ENCODE measurements at regions not wholly inside any gene's neighbourhood (a gene's known extent, or its start where the extent isn't known, plus 50 kb on each side); places are given as distances from the start of the nearest gene placed in this dataset.

- POLR2A ChIA-PET, result no interaction called here
- CTCF ChIA-PET, result no interaction called here
- DNase-seq (ENCODE audit: extremely low spot score), result no peak
- TF ChIP-seq L3MBTL2 (conservative IDR thresholded peaks at IDR 0.05) (no peak), ARNT (IDR thresholded peaks at IDR 0.05) (no peak), LEF1 (IDR thresholded peaks at IDR 0.05; ENCODE audit: borderline replicate concordance) (no peak), ZNF384 (IDR thresholded peaks at IDR 0.05) (no peak), TARDBP (IDR thresholded peaks at IDR 0.05) (no peak), FOXA1 (IDR thresholded peaks at IDR 0.05) (no peak), NFRKB (IDR thresholded peaks at IDR 0.05) (no peak), HDGF (IDR thresholded peaks at IDR 0.05; ENCODE audit: borderline replicate concordance) (no peak), FOXK2 (IDR thresholded peaks at IDR 0.05) (no peak), FOXM1 (IDR thresholded peaks at IDR 0.05; ENCODE audit: borderline replicate concordance) (no peak), SP1 (IDR thresholded peaks at IDR 0.05) (no peak), ELF4 (IDR thresholded peaks at IDR 0.05) (no peak), BHLHE40 (IDR thresholded peaks at IDR 0.05; ENCODE audit: borderline replicate concordance) (no peak), CTBP1 (IDR thresholded peaks at IDR 0.05; ENCODE audit: borderline replicate concordance) (no peak), SUZ12 (IDR thresholded peaks at IDR 0.05) (no peak)
- TF ChIP-seq, protein P1, sequence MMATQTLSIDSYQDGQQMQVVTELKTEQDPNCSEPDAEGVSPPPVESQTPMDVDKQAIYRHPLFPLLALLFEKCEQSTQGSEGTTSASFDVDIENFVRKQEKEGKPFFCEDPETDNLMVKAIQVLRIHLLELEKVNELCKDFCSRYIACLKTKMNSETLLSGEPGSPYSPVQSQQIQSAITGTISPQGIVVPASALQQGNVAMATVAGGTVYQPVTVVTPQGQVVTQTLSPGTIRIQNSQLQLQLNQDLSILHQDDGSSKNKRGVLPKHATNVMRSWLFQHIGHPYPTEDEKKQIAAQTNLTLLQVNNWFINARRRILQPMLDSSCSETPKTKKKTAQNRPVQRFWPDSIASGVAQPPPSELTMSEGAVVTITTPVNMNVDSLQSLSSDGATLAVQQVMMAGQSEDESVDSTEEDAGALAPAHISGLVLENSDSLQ (IDR thresholded peaks at IDR 0.05), result no peak
These were observed 292.7 kb downstream of the BCL11A start for GRCh38 chr2:60260639-60261296.

- ChIA-PET CTCF (no interaction called here), POLR2A (no interaction called here)
- no peak for TF ChIP-seq L3MBTL2 (conservative IDR thresholded peaks at IDR 0.05)
- no peak for TF ChIP-seq ELF4 (IDR thresholded peaks at IDR 0.05)
- TF ChIP-seq TARDBP (IDR thresholded peaks at IDR 0.05), result no peak
- TF ChIP-seq CTBP1 (IDR thresholded peaks at IDR 0.05; ENCODE audit: borderline replicate concordance), result no peak
- TF ChIP-seq SP1 (IDR thresholded peaks at IDR 0.05), result no peak
- no peak for TF ChIP-seq ARNT (IDR thresholded peaks at IDR 0.05)
- TF ChIP-seq, protein P1 (IDR thresholded peaks at IDR 0.05), result no peak
- DNase-seq (ENCODE audit: extremely low spot score), result no peak
These were observed 293.7 kb downstream of the BCL11A start for GRCh38 chr2:60259781-60260180.

DNA sequence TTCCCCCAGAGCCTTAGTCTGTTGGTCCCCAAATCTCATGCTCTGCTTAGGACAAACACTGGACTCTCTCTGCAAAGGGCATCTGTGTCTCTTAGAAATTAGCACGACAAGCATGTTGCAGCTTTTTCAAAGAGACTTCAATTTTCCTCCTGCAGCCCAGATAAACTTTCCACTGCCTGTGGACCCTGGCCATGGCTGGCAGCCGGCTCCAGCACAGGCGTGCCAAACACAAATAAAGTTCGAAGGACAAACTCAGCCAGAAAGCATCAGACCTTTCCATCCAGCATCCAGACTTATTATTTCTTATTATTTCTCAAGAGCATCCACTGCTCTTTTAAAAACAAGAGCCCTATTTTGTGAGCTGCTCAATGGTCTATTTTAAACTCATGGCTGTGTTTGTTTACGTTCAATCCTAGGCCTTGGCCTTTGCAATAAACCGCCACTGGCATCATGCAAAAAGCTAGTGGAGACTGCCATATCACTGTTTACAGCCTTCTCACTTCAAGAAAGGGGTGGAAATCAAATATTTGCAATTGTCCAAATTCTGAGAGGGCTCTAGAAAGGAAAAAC lies 300.8 kb downstream of the BCL11A start:
- no peak for DNase-seq (ENCODE audit: extremely low spot score)
- TF ChIP-seq, protein P1 (IDR thresholded peaks at IDR 0.05), result no peak
- TF ChIP-seq HDGF (IDR thresholded peaks at IDR 0.05; ENCODE audit: borderline replicate concordance) (no peak), LEF1 (IDR thresholded peaks at IDR 0.05; ENCODE audit: borderline replicate concordance) (no peak), TARDBP (IDR thresholded peaks at IDR 0.05) (no peak), L3MBTL2 (conservative IDR thresholded peaks at IDR 0.05) (no peak), NFRKB (IDR thresholded peaks at IDR 0.05) (no peak), ARNT (IDR thresholded peaks at IDR 0.05) (no peak), FOXK2 (IDR thresholded peaks at IDR 0.05) (no peak), CTBP1 (IDR thresholded peaks at IDR 0.05; ENCODE audit: borderline replicate concordance) (no peak), FOXM1 (IDR thresholded peaks at IDR 0.05; ENCODE audit: borderline replicate concordance) (no peak), ELF4 (IDR thresholded peaks at IDR 0.05) (no peak), ZNF384 (IDR thresholded peaks at IDR 0.05) (no peak)
- ChIA-PET CTCF (no interaction called here), POLR2A (no interaction called here)

DNA sequence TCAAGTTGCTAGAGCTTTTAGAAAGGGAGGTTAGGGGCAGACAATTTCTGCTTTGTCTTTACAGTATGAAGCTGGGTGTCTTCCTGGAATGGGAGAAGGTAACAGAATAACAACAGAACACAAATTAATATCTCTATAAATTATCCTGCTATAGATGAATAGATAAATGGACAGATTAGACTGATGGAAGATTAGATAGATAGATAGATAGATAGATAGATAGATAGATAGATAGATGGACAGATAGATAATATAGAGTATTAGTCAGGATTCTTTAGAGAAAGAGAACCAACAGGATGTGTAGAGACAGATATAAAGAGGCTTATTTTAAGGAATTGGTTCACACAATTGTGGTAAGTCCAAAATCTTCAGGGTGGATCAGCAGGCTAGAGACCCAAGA lies 302.2 kb downstream of the BCL11A start:
- POLR2A ChIA-PET, result no interaction called here

DNA sequence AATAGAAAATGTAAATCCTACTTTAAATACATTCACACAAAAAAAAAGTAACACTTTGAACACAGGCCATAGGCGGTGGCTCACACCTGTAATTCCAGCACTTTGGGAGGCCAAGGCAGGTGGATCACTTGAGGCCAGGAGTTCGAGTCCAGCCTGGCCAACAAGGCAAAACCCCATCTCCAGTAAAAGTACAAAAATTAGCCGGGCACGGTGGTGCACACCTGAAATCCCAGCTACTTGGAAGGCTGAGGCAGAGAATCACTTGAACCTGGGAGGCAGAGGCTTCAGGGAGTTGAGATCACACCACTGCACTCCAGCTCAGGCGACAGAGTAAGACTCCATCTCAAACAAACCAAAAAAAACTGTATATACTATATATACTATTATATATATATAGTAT lies 303.6 kb downstream of the BCL11A start:
- TF ChIP-seq TARDBP (IDR thresholded peaks at IDR 0.05) (no peak), NFRKB (IDR thresholded peaks at IDR 0.05) (no peak), FOXM1 (IDR thresholded peaks at IDR 0.05; ENCODE audit: borderline replicate concordance) (no peak), LEF1 (IDR thresholded peaks at IDR 0.05; ENCODE audit: borderline replicate concordance) (no peak), ELF4 (IDR thresholded peaks at IDR 0.05) (no peak), FOXK2 (IDR thresholded peaks at IDR 0.05) (no peak), L3MBTL2 (conservative IDR thresholded peaks at IDR 0.05) (no peak), FOXA1 (IDR thresholded peaks at IDR 0.05) (no peak), CTBP1 (IDR thresholded peaks at IDR 0.05; ENCODE audit: borderline replicate concordance) (no peak), SUZ12 (IDR thresholded peaks at IDR 0.05) (no peak), HDGF (IDR thresholded peaks at IDR 0.05; ENCODE audit: borderline replicate concordance) (no peak)
- POLR2A ChIA-PET, result no interaction called here

More for the DNA sequence above, 302.2 kb downstream of the BCL11A start:
- no peak for DNase-seq (ENCODE audit: extremely low spot score)
- TF ChIP-seq ARNT (IDR thresholded peaks at IDR 0.05), result no peak
- no peak for TF ChIP-seq ELF4 (IDR thresholded peaks at IDR 0.05)
- TF ChIP-seq BHLHE40 (IDR thresholded peaks at IDR 0.05; ENCODE audit: borderline replicate concordance), result no peak
- no peak for TF ChIP-seq CTBP1 (IDR thresholded peaks at IDR 0.05; ENCODE audit: borderline replicate concordance)
- no peak for TF ChIP-seq HDGF (IDR thresholded peaks at IDR 0.05; ENCODE audit: borderline replicate concordance)
- no peak for TF ChIP-seq TARDBP (IDR thresholded peaks at IDR 0.05)
- no peak for TF ChIP-seq LEF1 (IDR thresholded peaks at IDR 0.05; ENCODE audit: borderline replicate concordance)
- TF ChIP-seq SUZ12 (IDR thresholded peaks at IDR 0.05), result no peak
- no peak for TF ChIP-seq FOXK2 (IDR thresholded peaks at IDR 0.05)
- TF ChIP-seq L3MBTL2 (conservative IDR thresholded peaks at IDR 0.05), result no peak
- TF ChIP-seq NFRKB (IDR thresholded peaks at IDR 0.05), result no peak
- no peak for TF ChIP-seq SP1 (IDR thresholded peaks at IDR 0.05)
- no peak for TF ChIP-seq FOXA1 (IDR thresholded peaks at IDR 0.05)
- TF ChIP-seq, protein P1 (IDR thresholded peaks at IDR 0.05), result no peak
- TF ChIP-seq FOXM1 (IDR thresholded peaks at IDR 0.05; ENCODE audit: borderline replicate concordance), result no peak
- TF ChIP-seq ZNF384 (IDR thresholded peaks at IDR 0.05), result no peak
- CTCF ChIA-PET, result interaction anchor here (1.2 kb wide), 1 partner anchor 299 kb away, joined by 3 read pairs; no protein-coding TSS in a partner anchor

More for the DNA sequence above, 303.6 kb downstream of the BCL11A start:
- no peak for DNase-seq (ENCODE audit: extremely low spot score)
- CTCF ChIA-PET, result no interaction called here

All from HEK293T (cell line).